HG02973 (cell line): ENCODE measurements at regions not wholly inside any gene's neighbourhood (a gene's known extent, or its start where the extent isn't known, plus 50 kb on each side); places are given as distances from the start of the nearest gene placed in this dataset.
"Not testable (repeated sequence)": the region's sequence is repeated elsewhere in the genome, so short reads cannot be mapped to it uniquely, and the experiment has no call there.

Experiments
- ATAC-seq: cut with Tn5 transposase; IDR thresholded peaks from one replicate; pipeline ENCODE4 v1.9.1; 2021; ENCODE audit warnings: moderate library complexity; ENCODE audit not compliant: unreplicated experiment

GRCh38 chr5:75951158-75951557 lies 132.0 kb upstream of the SV2C start:
- no peak for ATAC-seq

DNA sequence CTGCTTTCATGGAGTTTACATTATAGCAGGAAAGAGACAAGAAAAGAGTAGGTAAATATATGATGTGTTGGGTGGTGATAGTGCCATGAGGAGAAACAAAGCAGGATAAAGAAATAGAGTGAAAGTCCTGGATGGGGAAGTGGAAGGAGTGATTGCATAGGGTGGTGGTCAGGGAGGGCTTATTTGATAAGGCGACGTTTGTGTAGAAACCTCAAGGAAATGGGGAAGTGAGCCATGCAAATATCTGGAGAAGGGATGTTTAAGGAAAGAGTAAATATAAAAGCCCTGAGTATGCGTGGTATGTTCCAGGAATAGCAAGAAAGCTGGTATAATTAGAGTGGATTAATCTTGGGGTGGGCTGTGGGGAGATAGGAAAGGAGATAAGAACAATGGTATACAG lies 134.7 kb upstream of the SV2C start:
- ATAC-seq: no peak

GRCh38 chr5:75940418-75940817 lies 142.8 kb upstream of the SV2C start:
- no peak for ATAC-seq

- ATAC-seq: no peak
Observed at GRCh38 chr5:75935572-75935971, 147.6 kb upstream of the SV2C start.

DNA sequence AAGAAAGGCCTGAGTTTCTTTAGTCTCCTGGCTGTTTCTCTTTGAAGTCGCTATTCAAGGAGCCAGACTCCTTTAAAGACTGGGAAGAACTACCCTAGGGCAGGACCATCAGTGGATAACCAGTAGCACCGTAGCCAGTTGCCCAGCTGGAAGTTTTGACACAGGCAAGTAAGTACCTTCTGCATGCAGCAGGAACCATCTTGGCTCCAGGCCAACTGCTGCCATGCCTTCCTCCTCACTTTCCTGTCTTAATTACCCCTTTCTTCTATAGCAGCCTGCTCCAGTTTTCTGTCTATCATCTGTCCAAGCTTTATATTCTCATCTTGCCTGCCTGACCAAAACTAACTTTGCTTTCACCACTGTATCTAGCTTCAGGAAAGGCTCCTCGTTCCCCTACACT lies 149.7 kb upstream of the SV2C start:
- no peak for ATAC-seq

DNA sequence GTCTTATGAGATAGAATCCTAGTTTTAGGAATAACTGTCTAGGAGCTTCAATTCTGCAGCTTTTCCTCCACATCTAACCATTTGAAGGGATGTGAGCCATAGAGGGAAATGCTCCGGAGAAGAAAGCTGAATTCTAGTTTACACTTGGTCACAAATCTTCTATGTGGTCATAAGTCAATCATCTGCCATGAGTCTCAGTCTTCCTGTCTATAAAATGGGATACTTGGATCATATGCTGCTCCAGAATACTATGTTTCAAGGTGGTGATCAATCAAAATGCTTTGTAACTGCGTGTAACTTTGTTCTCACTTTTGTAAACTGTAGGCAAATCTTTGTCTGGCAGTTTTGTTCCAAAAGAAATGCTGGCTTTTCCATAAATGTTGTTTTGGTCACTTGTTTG lies 152.0 kb upstream of the SV2C start:
- ATAC-seq: no peak

- no peak for ATAC-seq
Observed at GRCh38 chr5:75928992-75929391, 154.2 kb upstream of the SV2C start.

DNA sequence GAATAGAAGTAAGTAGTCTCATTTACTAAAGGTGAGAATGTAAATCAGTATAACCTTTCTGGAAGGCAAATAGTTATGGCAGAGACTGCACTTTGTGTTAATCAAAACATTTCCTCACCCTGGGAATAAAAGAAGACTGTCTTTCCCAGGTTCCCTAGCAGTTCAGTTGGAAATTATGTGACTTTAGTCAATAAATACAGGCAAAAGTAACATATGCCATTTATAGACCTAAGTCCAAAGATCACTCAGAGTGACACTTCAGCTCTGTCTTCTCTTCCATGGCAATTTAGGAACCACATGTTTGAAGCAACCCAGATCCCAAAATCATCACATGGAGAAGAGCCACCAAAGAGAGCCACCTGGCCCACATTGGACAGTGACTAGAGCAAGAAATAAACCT lies 160.7 kb upstream of the SV2C start:
- no peak for ATAC-seq

GRCh38 chr5:75921011-75921410 lies 162.2 kb upstream of the SV2C start:
- ATAC-seq: no peak

DNA sequence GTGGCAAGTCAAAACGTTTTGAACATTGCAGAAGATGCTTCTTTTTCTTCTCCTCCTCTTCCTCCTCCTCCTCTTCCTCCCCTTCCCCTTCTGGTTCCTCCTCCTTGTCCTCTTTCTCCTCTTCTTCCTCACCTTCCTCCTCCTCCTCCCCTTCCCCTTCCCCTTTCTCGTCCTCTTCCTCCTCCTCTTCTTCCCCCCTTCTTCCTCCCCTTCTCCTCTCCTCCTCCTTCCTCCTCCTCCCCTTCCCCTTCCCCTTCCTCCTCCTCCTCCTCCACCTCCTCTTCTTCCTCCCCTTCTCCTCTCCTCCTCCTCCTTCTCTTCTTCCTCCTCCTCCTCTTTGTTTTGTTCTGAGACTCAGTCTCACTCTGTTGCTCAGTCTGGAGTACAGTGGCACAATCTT lies 167.0 kb upstream of the SV2C start:
- no peak for ATAC-seq

DNA sequence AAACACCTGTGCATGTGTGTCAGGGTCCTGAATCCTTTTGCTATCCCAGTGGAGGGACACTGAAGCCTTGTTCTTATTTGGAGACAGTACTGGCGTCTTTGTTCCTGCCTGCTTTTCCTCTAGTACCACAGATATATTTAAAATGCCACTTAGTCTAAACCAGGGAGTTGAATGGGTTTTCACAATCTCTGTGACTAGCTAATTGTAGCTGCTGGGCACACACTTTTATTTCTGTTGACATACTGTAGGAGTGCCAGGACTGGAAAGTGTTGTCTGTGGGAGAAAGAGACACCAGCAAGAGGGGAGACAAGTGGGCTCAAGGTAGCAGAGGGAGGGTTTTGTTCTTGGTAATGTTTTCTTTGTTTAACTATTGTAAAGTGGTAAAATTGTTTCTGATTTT lies 174.0 kb upstream of the SV2C start:
- no peak for ATAC-seq

DNA sequence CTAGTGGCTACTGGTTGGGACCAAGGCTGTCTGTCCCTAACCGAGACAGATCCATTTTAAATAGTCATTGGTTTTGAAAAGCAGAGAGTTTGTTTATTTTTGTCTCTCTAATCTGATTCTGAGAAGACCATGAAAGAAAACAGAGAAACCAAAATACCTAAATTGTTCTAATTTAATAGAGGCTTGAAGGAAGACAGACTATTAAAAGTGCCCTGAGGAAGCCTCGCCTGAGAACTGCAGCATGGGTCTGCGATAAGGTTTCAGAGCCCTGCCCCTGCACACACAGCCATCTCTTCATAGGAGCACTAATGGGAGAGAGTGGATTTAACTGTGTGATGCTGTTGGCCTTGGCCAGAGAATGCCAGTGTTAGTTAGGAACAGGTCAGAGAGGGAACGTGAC lies 175.5 kb upstream of the SV2C start:
- no peak for ATAC-seq

DNA sequence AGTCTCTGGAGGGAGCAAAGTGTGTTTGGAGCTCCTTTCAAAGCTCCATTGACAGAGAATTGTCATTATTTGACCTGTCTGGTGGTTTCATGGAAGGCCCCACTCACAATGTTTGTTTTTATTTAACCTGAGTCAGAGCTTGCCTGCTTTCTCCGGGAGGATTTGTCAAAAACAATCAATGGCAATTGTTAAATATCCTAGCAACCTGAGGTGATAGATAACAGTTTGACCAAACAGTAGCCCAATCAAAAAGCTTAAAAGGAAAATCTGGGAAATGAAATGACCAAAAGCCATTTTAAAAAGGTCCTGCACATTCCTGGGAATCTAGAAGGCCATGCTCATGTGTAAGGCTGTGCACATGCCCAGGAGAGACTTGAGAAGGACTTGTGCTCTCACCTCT lies 177.2 kb upstream of the POC5 start:
- no peak for ATAC-seq

- no peak for ATAC-seq
Observed at GRCh38 chr5:75891736-75892135, 174.5 kb upstream of the POC5 start.

- ATAC-seq: no peak
Observed at GRCh38 chr5:75891020-75891419, 173.8 kb upstream of the POC5 start.

DNA sequence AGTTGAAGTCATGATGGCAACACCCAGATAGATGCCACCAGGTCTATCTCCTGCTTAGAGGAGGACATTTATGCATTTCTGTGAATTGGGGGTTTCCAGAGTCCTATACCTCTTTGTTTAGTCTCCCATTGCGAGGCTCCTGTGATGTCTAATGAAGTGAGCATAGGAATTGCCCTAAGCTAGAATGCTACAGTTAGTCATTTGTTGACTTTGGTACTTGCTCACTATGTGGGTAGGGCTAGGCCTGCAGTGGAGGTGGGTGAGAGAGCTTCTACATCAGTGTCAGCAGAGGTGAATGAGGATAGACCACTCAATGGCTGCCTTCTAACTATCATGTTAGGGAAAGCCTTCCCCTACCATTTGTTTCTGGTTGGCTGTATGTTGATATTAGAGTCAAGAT lies 173.3 kb upstream of the POC5 start:
- ATAC-seq: no peak

DNA sequence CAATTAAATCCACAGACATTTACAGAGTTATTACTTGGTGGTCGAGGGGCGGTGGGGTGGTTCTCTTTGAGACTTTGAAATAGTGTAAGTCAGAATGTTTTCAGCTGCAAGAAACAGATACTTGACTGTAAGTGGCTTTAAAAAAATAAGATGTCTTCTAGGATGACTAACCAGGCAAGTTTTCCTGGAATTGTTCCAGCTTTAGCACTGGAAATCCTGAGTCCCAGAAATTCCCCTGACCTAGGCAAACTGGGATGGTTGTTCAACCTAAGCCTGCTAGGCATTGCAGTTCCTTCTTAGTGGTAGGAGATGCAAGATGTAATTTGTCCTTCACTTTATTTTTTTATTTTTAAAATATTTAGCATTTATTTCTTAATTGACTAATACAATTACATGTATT lies 169.5 kb upstream of the POC5 start:
- no peak for ATAC-seq

- no peak for ATAC-seq
Observed at GRCh38 chr5:75885849-75886596, 168.8 kb upstream of the POC5 start.

- ATAC-seq: no peak
Observed at GRCh38 chr5:75885321-75885720, 168.1 kb upstream of the POC5 start.

- no peak for ATAC-seq
Observed at GRCh38 chr5:75869891-75870290, 152.7 kb upstream of the POC5 start.

GRCh38 chr5:75862872-75863271 lies 145.6 kb upstream of the POC5 start:
- ATAC-seq: no peak

DNA sequence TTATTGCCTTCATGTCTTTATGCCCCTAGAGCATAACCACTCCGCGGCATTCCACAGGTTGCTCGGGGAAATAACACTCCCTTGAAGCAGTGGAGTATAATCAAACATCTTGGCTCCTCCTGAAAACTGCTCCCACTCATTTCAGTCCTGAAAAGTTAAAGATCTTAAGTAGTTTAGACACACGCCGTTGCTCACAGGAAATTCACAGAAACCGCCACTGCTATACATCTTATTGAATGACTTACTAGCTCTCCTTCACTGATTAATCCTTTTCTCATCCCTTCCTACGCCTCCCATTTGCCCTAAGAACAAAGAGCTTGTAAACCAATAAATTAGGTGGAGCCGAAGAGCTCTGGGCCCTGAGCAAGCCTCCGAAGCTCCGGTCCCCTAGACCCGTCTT lies 142.4 kb upstream of the POC5 start:
- not testable (repeated sequence) for ATAC-seq

- ATAC-seq: no peak
Observed at GRCh38 chr5:75856056-75856455, 138.8 kb upstream of the POC5 start.
